Chondrocyte (in vitro differentiated cells): ENCODE measurements at regions not wholly inside any gene's neighbourhood (a gene's known extent, or its start where the extent isn't known, plus 50 kb on each side); places are given as distances from the start of the nearest gene placed in this dataset.

Experiments used
- DNase-seq: peaks from one replicate; pipeline ENCODE4 v3.0.0; 2021; ENCODE audit warnings: mixed read lengths, low spot score
- H3K27ac Mint-ChIP-seq: one replicate; pipeline ENCODE4 v1.8.0; 2021; ENCODE audit warnings: mild to moderate bottlenecking, moderate library complexity, mixed read lengths; ENCODE audit not compliant: unreplicated experiment
- H3K27me3 Mint-ChIP-seq: 2 replicates; pipeline ENCODE4 v1.8.0; 2021; ENCODE audit warnings: low read depth, mixed read lengths
- H3K36me3 Mint-ChIP-seq: 2 replicates; pipeline ENCODE4 v1.8.0; 2021; ENCODE audit warnings: low read depth, mixed read lengths
- H3K4me1 Mint-ChIP-seq: 2 replicates; pipeline ENCODE4 v1.8.0; 2021; ENCODE audit warnings: low read depth, mild to moderate bottlenecking, mixed read lengths
- H3K4me3 Mint-ChIP-seq: one replicate; pipeline ENCODE4 v1.8.0; 2021; ENCODE audit warnings: mild to moderate bottlenecking, moderate library complexity, mixed read lengths; ENCODE audit not compliant: unreplicated experiment
- H3K9me3 Mint-ChIP-seq: 2 replicates; pipeline ENCODE4 v1.8.0; 2021; ENCODE audit warnings: low read depth, mixed read lengths
- CTCF ChIP-seq: fragments of 200-600 bp; sonication (generic); IDR thresholded peaks from 2 replicates; pipeline ENCODE4 v1.5.0; 2021; ENCODE audit warnings: antibody characterized with exemption, mild to moderate bottlenecking, moderate library complexity

GRCh38 chr9:115675834-115676233 lies 477.8 kb upstream of the PAPPA start:
- H3K4me3 Mint-ChIP-seq, result no peak overlapping the region
- peaks cover 4% of the 10 kb centered on the region for H3K36me3 Mint-ChIP-seq
- no peak for TF ChIP-seq CTCF
- H3K4me1 Mint-ChIP-seq, result peaks cover 55% of the 10 kb centered on the region
- H3K9me3 Mint-ChIP-seq, result peaks cover 13% of the 10 kb centered on the region
- H3K27ac Mint-ChIP-seq, result no peak overlapping the region
- no peaks in the 10 kb centered on the region for H3K27me3 Mint-ChIP-seq
- DNase-seq, result no peak

GRCh38 chr9:115680231-115680630 lies 473.4 kb upstream of the PAPPA start:
- H3K4me1 Mint-ChIP-seq, result peaks cover 18% of the 10 kb centered on the region
- no peak for TF ChIP-seq CTCF
- H3K27me3 Mint-ChIP-seq, result no peaks in the 10 kb centered on the region
- no peak for DNase-seq
- peaks cover 30% of the 10 kb centered on the region for H3K9me3 Mint-ChIP-seq
- H3K4me3 Mint-ChIP-seq, result no peak overlapping the region
- peaks cover 12% of the 10 kb centered on the region for H3K36me3 Mint-ChIP-seq
- no peak overlapping the region for H3K27ac Mint-ChIP-seq

GRCh38 chr9:115681585-115681984 lies 472.0 kb upstream of the PAPPA start:
- Mint-ChIP-seq H3K36me3 (peaks cover 11% of the 10 kb centered on the region), H3K4me3 (no peak overlapping the region), H3K27ac (no peak overlapping the region), H3K4me1 (peaks cover 12% of the 10 kb centered on the region), H3K9me3 (peaks cover 31% of the 10 kb centered on the region), H3K27me3 (no peaks in the 10 kb centered on the region)
- TF ChIP-seq CTCF, result no peak
- no peak for DNase-seq

GRCh38 chr9:115686069-115686468 lies 467.5 kb upstream of the PAPPA start:
- Mint-ChIP-seq H3K27ac (no peak overlapping the region), H3K27me3 (no peaks in the 10 kb centered on the region), H3K36me3 (peaks cover 14% of the 10 kb centered on the region), H3K4me3 (no peak overlapping the region), H3K4me1 (peaks cover 7% of the 10 kb centered on the region), H3K9me3 (peaks cover 33% of the 10 kb centered on the region)
- TF ChIP-seq CTCF, result no peak
- DNase-seq, result no peak

- Mint-ChIP-seq H3K27me3 (no peaks in the 10 kb centered on the region), H3K27ac (no peak overlapping the region), H3K4me1 (peaks cover 20% of the 10 kb centered on the region), H3K9me3 (peaks cover 33% of the 10 kb centered on the region), H3K36me3 (peaks cover 14% of the 10 kb centered on the region), H3K4me3 (no peak overlapping the region)
- no peak for DNase-seq
- no peak for TF ChIP-seq CTCF
Observed at GRCh38 chr9:115687356-115687755, 466.2 kb upstream of the PAPPA start.
